ENCODE measurements at regions not wholly inside any gene's neighbourhood (a gene's known extent, or its start where the extent isn't known, plus 50 kb on each side); places are given as distances from the start of the nearest gene placed in this dataset.

DNA sequence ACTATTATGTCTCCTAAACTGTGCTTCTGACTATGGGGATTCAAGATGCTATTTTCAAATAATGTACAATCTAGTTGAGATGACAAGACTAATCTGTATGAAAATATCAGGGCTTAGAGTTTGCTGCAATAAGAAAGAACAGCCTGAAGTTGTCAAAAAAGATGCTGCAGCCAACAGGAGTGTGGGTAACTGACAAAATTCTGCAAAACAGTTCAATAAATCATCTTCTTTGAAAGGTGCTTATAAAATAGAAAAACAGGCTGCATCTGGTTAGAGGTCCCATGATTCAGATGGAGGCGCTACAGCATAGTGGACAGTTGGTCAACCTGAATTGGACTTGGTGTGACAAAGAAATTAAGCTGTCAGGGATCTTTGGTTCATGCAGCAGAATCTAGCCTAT lies 511.0 kb downstream of the XPNPEP1 start:
- TF ChIP-seq, protein P1, sequence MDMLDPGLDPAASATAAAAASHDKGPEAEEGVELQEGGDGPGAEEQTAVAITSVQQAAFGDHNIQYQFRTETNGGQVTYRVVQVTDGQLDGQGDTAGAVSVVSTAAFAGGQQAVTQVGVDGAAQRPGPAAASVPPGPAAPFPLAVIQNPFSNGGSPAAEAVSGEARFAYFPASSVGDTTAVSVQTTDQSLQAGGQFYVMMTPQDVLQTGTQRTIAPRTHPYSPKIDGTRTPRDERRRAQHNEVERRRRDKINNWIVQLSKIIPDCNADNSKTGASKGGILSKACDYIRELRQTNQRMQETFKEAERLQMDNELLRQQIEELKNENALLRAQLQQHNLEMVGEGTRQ (IDR thresholded peaks at IDR 0.05; ENCODE audit: low read depth, low read length): no peak
- TF ChIP-seq, protein P2, sequence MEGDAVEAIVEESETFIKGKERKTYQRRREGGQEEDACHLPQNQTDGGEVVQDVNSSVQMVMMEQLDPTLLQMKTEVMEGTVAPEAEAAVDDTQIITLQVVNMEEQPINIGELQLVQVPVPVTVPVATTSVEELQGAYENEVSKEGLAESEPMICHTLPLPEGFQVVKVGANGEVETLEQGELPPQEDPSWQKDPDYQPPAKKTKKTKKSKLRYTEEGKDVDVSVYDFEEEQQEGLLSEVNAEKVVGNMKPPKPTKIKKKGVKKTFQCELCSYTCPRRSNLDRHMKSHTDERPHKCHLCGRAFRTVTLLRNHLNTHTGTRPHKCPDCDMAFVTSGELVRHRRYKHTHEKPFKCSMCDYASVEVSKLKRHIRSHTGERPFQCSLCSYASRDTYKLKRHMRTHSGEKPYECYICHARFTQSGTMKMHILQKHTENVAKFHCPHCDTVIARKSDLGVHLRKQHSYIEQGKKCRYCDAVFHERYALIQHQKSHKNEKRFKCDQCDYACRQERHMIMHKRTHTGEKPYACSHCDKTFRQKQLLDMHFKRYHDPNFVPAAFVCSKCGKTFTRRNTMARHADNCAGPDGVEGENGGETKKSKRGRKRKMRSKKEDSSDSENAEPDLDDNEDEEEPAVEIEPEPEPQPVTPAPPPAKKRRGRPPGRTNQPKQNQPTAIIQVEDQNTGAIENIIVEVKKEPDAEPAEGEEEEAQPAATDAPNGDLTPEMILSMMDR (conservative IDR thresholded peaks at IDR 0.05; ENCODE audit: low read depth, low read length): no peak
- TF ChIP-seq POLR2A (IDR thresholded peaks at IDR 0.05; ENCODE audit: low read depth, low read length) (no peak), SMC3 (IDR thresholded peaks at IDR 0.05; ENCODE audit: low read depth, low read length) (no peak), CHD1 (IDR thresholded peaks at IDR 0.05; ENCODE audit: low read depth, low read length) (no peak), BHLHE40 (IDR thresholded peaks at IDR 0.05; ENCODE audit: low read depth, low read length) (no peak), RAD21 (IDR thresholded peaks at IDR 0.05; ENCODE audit: low read length) (no peak), CEBPB (IDR thresholded peaks at IDR 0.05; ENCODE audit: low read depth, low read length) (no peak), RFX5 (IDR thresholded peaks at IDR 0.05; ENCODE audit: low read depth, low read length) (no peak), MAZ (IDR thresholded peaks at IDR 0.05; ENCODE audit: borderline replicate concordance, low read depth, low read length) (no peak), NFE2L2 (IDR thresholded peaks at IDR 0.05; ENCODE audit: low read depth, low read length) (no peak), FOS (IDR thresholded peaks at IDR 0.05; ENCODE audit: low read depth, low read length) (no peak)
- TF ChIP-seq, protein P3, sequence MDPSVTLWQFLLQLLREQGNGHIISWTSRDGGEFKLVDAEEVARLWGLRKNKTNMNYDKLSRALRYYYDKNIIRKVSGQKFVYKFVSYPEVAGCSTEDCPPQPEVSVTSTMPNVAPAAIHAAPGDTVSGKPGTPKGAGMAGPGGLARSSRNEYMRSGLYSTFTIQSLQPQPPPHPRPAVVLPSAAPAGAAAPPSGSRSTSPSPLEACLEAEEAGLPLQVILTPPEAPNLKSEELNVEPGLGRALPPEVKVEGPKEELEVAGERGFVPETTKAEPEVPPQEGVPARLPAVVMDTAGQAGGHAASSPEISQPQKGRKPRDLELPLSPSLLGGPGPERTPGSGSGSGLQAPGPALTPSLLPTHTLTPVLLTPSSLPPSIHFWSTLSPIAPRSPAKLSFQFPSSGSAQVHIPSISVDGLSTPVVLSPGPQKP (IDR thresholded peaks at IDR 0.05; ENCODE audit: borderline replicate concordance, low read depth, low read length): no peak

Data from IMR-90 (cell line).